ENCODE measurements at regions not wholly inside any gene's neighbourhood (a gene's known extent, or its start where the extent isn't known, plus 50 kb on each side); places are given as distances from the start of the nearest gene placed in this dataset.

DNA sequence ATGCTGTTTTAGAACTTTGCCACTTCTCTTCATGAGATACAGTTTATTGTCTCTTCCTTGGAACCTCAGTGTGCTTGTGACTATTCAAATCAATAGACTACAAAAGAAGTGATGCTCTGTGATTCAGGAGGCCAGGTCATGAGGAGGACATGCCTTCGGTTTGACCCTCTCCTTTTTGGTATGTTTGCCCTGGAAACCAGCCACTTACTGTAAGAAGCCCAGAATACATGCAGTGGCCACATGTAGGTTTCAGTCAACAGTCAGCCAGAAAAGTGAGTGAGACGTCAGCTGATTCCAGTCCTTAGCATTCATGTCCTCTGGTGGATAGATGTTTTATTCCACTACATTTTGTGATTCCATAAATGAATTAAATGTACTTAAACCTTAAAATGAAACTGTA, 328.7 kb downstream of the PCDH18 start:
- DNase-seq (ENCODE audit: low spot score), result no peak

DNA sequence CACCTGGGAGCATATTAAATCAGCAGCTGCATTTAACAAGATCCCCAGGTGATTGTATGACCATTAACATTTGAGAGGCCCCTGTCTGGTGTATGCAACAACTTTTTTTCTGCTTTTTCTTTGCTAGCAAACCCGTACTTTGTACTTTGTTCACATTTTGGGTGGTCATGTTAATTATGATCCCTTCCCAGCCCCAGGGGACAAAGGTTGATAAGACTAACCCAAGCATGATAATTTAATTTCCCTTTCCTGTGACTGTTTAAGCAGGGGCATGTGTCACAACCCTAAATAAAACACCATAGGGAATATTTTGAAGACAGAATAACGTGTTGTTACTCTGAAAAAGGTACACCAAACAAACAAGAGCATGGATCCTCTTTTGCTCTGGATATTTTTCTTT, 332.0 kb downstream of the PCDH18 start:
- peak; percentile 2 for DNase-seq (ENCODE audit: low spot score)

DNA sequence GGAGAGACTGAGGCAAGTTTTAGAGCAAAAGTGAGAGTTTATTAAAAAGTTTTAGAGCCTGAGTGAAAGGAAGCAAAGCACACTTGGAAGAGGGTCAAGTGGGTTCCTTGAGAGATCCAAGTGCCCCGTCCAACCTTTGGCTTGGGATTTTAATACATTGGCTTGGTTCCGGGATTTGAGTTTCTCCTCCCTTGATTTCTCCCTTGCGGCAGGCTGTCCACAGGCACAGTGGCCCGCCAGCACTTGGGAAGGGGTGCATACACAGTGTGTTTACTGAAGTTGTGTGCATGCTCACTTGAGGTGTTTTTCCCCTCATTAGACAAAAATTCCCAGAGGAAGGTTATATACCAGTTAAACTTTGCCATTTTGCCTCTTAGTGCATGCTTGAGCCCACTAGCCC, 333.5 kb downstream of the PCDH18 start:
- DNase-seq (ENCODE audit: low spot score), result no peak

DNA sequence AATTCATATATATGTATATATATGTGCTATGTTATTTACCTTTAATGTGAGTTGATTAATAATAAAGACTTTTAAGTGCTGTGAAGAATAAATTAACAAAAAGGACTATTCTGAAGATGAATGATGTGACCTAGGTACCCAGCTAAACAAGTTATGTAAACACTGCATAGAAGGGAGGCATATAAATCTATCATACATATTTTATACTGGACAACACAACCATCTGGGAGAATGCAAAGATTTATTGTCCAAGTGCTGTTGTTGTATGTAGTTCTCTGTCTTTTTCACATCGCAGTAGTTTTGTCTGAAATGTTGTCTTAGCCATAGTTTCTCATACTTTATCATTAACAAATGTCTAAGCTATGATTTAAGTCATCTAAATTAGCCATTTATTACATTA, 337.6 kb downstream of the PCDH18 start:
- no peak for DNase-seq (ENCODE audit: low spot score)

DNA sequence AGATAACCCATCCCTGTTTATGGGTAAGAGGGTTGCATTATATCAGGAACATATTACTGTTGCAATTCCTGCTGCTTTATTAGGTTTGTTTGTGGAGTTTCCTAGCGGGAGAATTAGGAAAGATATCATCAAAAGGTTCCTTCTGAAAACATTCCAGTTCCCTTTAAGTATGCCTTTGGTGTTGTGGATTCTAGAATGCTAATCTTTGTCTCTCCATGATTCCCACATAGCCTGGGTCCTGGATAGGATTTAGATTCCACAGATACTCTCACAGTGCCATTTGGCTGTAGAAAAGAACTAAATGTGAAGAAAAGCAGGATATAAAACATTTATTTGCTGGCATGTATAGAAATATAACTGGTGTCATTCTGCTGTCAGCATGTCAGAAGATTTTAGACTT, 338.7 kb downstream of the PCDH18 start:
- no peak for DNase-seq (ENCODE audit: low spot score)

DNA sequence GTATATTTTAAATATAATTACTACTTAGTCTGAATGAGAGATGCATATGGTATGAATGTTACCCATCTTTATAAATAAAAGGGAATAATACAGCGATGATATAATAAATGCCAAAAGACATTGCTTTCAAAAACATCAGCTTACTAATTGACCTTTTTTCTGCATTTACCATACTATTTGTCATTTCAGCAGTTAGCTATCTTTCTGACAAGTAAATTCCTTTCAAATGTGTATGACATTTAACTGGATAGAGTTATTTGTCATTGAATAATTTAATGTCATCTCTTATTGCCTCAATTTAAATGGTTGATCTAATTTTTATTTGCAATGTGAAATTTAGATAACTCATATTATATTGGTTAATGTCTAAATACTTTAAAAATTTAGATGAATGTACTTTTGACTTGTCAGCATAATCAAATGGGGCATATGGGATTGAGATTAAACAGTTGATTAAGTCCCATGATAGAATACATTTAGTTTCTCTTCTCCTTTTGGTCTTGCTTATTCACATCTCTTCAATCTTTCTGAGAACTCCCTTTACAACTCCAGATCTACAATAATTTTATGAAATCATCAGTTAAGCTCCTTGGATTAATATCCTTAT, 350.9 kb downstream of the PCDH18 start:
- DNase-seq (ENCODE audit: low spot score), result no peak

DNA sequence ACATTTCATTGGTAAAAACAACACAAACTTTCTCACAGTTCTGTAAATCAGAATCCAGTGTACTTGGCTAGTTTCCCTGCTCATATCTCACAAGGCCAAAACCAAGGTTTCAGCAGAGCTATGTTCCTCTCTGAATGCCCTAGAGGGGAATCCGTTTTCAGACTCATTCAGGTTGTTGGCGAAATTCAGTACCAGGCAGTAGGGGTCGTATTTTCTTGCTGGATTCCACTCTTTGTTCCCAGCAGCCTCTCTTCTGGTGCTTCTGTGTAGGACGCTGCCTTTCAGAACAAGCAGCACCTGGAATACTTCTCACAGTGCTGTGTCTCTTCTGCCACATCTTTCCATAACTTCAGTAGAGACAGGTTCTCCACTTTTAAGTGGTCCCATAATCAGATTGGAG, 351.9 kb downstream of the PCDH18 start:
- DNase-seq (ENCODE audit: low spot score), result peak; percentile 0

DNA sequence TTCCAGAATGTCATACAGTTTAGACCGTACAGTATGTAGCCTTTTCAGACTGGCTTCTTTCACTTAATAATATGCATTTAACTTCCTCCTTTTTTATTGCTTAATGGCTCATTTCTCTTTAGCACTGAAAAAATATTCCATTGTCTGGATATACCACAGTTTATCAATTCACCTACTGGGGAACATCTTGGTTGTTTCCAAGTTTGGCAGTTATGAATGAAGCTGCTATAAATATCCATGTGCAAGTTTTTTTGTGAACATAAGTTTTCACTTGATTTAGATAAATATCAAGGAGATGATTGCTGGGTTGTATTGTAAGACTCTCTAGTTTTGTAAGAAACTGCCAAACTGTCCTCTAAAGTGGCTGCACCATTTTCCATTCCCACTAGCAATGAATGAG, 375.5 kb downstream of the PCDH18 start:
- DNase-seq (ENCODE audit: low spot score), result no peak

DNA sequence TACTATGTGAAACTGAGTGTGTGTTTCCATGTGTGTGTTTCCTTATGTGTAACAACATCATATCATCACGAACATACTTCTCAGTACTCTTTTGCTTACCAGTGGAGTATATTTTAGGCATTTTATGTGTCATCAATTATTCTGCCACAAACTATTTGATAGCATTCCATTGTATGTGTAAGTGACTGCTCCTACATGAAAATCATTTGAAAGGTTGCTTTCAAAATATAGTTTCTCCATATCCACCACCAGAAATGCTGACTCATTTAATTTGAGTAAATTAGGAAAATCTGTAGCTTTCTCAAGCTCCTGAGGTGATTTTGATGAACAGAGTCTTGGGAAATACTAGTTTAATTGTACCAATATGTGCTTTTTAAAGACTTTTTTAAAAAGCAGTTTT, 376.2 kb downstream of the PCDH18 start:
- no peak for DNase-seq (ENCODE audit: low spot score)

DNA sequence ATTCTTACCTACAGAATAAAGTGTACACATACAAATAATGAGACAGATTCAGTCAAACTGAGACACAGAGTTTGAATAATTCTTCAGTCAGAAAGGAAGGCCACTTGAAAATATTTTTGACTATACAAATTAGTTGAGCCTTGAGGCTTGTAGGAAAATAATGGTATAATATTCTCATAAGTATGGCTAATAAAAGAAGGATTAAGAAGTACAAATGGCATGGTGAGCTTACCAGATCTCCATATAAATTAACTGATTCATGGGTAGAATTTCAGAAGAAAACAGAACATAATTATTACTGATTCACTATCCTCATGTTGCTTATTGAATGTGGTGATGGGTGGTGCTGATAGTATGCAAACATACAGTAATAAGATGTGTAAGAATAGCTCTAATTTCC, 401.1 kb downstream of the PCDH18 start:
- DNase-seq (ENCODE audit: low spot score), result no peak

DNA sequence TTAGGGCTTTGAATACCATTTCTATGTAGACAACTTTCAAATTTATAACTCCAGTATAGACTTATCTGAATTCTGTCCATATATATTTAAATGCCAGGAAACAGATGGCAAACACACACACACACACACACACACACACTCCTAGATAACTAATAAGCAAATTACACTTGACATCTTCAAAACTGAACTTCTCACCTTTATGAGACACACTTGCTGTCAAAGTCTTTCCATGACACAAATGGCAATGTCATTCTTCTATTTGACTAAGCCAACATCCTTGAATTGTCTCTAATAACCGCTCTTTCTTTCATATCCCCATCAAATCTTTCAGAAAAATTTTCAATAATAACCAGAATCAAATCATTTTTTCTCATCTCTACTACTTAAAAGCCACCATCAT, 402.4 kb downstream of the PCDH18 start:
- DNase-seq (ENCODE audit: low spot score), result no peak

DNA sequence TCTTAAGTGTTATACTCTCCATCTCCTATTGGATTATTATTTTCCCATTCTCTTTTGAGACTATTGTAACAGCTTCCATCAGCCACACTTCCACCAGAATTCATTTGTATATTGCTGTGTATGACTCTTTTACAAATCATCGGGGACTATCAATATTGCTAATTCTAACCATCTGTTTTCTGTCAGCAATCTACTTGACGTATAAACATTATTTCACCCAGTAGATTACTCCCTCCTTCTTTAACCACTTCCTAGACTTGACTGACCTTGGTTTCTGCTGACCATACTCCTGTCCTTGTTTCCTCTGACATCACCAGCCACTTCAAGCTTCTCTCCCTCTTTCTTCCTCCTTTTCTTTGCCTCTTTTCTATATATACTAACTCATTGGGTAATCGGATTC, 402.9 kb downstream of the PCDH18 start:
- no peak for DNase-seq (ENCODE audit: low spot score)

DNA sequence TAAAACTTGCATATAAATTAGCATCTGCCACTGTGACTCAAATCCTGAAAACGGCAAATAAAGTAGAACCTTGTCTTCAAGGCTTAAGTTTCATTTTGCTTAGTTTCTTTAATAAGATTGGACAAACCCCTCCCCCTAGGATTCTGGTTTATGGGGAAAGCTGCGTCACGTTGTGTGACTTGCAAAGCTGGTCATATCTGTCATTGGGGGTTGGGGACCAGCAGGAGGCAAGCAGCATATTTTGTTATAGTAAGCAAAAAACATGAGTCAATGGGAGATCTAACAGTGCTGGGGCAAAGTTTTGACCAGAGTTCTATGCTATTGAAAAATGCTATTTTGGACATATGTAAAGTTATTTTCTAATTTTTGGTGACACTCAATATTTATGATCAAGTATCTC, 407.3 kb downstream of the PCDH18 start:
- no peak for DNase-seq (ENCODE audit: low spot score)

DNA sequence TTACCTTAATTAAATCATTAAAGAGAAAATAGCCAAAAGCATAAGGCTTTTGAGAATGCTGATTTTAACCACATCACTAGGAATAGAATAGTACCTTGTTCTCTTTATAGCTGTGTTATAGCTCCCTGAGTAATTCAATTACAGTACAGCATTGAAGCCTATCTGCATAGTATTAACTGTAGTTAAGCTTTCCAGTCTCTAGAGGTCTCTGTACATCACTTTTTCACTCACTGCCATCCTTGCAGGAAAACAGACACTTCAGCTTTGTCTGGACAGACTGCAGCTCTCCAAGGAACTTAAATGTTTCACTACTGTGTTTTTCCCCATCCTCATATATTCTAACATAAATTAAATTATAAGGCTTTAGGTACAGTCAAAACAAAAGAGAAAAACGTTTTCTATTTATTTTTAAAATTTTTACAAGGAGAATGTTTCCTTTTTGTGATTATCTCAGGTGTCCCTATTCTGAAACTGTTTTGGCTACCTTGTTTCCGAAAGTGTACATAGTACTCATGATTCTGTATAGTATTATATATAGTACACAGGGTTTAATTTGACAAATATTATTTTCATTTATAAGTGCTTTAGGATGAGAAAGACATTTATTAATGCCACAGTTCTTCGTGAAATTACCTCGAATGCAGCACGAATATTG, 407.9 kb downstream of the PCDH18 start:
- DNase-seq (ENCODE audit: low spot score), result peak; percentile 1

DNA sequence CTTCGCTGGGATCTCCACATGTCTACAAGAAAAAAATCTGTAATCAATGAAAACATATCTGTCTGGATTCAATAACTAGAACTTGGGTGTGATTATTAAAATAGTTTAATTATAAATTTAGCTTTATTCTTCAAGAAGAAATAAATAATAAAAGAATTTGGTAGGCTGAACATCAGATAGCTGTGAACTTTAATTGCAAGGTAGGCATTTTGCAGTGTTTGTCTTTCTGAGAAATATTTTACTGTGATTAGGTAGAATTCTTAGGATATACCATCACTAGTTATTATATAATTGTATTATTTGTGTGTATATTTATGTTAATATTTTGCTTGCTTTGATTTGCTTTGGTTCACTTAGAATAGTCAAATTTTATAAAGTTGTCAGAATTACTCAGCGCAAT, 409.4 kb downstream of the PCDH18 start:
- DNase-seq (ENCODE audit: low spot score), result no peak

DNA sequence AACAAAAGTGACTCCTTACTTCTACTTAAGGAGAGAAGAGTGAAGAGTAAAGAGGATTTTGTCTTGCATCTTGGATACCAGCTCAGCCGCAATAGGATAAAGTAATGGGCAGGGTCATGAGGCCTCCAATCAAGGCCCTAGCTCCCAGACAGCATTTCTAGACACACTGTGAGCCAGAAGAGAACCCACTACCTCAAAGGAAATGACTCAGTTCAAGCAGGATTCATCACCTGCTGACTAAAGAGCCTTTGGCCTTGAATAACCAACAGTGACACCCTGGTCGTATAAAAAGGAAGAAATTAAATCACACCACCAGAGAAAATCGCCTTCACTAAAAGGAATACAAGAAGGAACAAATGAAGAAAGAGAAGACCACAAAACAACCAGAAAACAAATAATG, 416.1 kb downstream of the PCDH18 start:
- DNase-seq (ENCODE audit: low spot score), result no peak

DNA sequence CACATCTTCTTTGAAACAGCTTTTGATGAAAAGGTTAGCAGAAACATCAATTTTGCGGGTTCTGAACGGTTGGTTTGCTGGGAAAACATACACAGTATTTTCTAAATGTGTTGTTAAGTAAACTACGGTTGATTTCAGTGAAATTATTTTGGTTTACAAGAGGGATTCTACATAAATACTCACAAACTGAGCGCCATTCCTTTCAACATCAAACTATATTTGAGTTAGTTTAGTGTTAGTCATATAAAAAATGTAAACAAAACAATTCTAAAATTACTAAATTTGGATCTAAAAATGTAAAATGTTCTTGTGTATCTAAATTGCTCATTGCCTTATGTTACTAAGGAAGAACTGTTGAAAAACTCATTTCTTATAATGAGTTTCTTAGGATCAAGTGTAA, 425.6 kb downstream of the PCDH18 start:
- DNase-seq (ENCODE audit: low spot score), result no peak

DNA sequence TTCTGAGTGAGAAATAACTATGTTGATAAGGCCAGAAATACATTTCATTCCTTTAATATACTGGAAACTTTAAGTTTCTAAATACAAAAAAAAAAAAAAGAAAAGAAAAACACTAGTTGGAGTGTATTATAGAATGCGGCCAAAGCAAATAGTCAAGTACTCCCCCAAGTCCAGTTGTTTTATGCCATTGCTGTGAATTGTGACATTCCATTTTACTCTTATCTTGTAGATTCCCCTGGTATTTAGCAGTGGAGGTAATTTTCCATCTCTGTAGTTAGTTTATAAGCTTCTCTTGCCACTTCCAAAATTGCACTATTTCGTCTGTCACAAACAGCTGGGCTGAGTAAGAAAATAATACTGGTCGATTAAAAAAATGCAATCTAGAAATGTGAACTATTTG, 426.0 kb downstream of the PCDH18 start:
- DNase-seq (ENCODE audit: low spot score), result no peak

DNA sequence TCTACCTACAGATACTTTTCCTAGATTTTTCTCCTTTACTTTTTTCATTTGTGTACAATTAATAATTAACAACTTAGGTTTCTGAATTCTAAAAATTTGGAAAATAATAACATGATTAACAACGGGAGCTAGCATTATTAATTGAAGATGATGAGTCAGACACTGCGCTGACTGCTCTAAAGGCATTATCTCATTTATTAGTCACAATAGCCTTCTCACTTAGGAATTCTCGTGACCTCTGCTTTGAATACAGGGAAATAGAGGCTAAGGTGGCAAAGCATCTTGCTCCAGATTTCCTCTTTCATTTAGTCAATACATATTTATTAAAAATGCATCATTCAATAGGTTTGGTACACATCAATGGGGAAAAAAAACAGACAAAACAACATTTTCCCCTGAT, 441.3 kb downstream of the PCDH18 start:
- DNase-seq (ENCODE audit: low spot score), result no peak

DNA sequence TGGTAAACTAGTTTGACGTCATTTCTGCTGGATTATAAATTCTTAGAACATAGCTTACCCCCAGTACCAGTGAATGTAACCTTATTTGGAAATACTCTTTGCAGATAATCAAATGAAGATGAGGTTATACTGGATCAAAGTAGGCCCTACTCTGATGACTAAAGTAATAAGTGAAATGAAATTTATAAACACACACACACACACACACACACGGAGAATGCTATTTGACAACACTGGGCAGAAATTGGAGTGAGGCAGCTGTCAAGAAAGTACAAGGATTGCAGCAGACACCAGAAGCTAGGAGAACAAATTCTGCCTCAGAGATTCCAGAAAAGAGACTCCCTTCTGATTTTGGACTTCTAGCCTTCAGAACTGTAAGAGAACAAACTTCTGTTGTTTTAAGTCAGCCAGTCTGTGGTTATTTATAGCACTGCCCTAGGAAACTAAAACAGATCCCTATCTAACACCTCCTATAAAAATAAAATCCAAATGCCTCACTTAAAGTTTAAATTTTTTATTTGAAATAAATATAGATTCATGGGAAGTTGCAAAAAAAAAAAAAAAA, 448.6 kb downstream of the PCDH18 start:
- DNase-seq (ENCODE audit: low spot score), result no peak

DNA sequence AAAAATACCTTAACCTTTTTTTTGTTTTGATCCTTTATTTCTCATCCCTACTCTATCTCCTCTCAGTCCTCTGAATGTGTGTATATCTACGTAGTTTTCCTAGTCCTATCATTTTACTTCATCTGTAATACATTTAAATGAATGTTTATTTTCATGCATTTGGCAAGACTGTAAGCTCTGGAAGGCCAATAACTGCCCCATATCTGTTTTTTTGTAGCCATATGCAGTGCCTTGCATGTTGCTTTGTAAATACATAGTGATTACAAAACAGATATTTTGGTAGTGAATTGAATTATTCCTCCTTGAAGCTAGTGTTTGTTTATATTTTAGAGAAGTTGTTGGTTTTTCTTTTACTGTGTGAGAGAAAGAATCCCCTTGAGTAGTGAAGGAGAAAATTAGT, 450.2 kb downstream of the PCDH18 start:
- no peak for DNase-seq (ENCODE audit: low spot score)

DNA sequence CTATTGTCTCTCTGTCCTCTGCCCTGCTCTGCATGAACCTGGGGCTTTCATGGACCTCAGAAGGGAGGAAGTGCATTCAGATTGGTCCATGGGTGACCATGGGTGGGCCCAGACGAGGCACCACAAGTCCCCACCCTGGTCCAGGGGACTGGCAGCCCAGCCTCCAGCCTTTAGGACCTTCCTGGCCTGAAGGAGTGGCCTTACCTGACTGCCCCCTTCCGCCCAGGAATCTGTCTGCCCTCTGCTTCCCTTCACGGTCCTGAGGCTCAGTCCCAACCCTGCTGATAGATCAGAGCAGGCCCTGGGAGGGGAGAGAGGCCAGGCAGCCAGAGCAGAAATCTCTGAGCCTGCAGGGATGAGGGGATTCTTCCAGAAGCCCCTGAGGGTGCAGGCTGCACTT, 455.4 kb downstream of the PCDH18 start:
- no peak for DNase-seq (ENCODE audit: low spot score)

DNA sequence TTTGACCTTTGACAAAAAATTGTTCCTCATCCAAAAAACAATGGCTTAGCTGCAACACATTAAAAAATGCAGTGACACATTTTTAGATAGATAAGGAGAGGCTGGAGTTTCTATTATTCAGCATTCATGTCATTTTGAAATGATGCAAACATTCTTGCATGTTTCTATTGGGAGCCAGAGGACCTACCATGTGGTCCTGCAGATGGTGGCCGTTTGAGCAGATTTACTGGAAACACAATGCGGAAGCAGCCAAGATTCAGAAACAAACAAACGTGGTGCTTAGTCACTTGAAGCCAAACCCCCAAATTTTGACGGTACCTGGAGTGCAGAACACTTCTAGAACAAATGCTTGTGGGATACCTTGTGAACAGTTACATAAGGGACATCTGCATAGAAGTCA, 456.7 kb downstream of the PCDH18 start:
- no peak for DNase-seq (ENCODE audit: low spot score)

DNA sequence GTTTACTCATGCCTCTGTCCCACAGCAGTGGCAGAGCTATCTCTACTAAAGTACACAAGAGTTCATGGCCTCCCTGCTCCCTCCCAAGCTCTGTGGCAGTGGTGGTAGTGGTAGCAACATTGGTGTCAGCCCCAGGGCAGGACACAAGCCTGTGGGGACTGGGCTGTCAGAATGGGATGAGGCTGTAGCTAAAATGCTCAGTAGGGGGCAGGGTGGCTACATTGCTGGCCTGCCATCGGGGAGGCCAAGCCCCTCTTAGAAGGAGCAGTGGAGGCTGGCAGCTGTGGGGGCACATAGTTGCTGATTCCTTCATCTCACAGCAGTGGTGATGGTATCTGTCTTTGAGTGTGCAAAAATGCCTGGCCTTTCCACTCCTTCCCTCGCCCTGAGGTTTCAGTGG, 461.7 kb downstream of the PCDH18 start:
- DNase-seq (ENCODE audit: low spot score), result no peak

Measured in HuH-7 (cell line).